Testis (tissue), 2 donors: ENCODE measurements at regions not wholly inside any gene's neighbourhood (a gene's known extent, or its start where the extent isn't known, plus 50 kb on each side); places are given as distances from the start of the nearest gene placed in this dataset.

Experiments
- POLR2A ChIP-seq: fragments of 450-650 bp; IDR thresholded peaks from one replicate; pipeline ENCODE4 v1.6.1; 2017; ENCODE audit warnings: antibody characterized with exemption, mild to moderate bottlenecking, moderate library complexity
- TF ChIP-seq, protein P1 (sequence below), 3 experiments: fragments of 450-650 bp in 2 of 3; fragments of 200-600 bp in 1 of 3; sonication (generic) in 1 of 3; IDR thresholded peaks; one replicate each; pipeline ENCODE4 v1.5.1; 2016 to 2019; ENCODE audit warnings: antibody characterized with exemption in 3 of 3, mild to moderate bottlenecking in 2 of 3, moderate library complexity in 1 of 3

DNA sequence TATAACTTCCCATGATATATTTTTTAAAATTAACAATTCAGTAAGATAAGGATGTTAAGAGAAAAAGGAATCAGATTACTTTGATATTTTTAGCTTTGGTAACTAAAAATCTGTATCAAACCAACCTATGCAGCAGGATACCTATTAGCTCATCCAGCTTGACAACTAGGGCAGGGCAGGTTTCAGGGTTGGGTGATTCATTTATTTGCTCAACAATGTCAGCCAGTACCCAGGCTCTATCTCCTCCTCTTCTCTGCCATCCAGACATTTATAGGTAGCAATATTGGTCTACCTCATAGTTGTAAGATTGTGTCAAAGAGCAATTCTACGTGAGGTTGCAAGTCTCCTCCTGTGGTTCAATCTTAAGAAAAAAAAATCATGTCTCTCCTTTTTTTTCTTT is 421.9 kb downstream of the ANKRD50 start:
- no peak for TF ChIP-seq POLR2A
- TF ChIP-seq, protein P1, sequence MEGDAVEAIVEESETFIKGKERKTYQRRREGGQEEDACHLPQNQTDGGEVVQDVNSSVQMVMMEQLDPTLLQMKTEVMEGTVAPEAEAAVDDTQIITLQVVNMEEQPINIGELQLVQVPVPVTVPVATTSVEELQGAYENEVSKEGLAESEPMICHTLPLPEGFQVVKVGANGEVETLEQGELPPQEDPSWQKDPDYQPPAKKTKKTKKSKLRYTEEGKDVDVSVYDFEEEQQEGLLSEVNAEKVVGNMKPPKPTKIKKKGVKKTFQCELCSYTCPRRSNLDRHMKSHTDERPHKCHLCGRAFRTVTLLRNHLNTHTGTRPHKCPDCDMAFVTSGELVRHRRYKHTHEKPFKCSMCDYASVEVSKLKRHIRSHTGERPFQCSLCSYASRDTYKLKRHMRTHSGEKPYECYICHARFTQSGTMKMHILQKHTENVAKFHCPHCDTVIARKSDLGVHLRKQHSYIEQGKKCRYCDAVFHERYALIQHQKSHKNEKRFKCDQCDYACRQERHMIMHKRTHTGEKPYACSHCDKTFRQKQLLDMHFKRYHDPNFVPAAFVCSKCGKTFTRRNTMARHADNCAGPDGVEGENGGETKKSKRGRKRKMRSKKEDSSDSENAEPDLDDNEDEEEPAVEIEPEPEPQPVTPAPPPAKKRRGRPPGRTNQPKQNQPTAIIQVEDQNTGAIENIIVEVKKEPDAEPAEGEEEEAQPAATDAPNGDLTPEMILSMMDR (IDR thresholded peaks at IDR 0.05), result no peak
